ENCODE measurements at regions not wholly inside any gene's neighbourhood (a gene's known extent, or its start where the extent isn't known, plus 50 kb on each side); places are given as distances from the start of the nearest gene placed in this dataset.

GRCh38 chr3:194079702-194080172 lies 56.2 kb upstream of the HES1 start:
- Histone ChIP-seq H3K36me3 (ENCODE audit: control insufficient read depth in 2 of 2, insufficient read depth in 2 of 2, low read length in 2 of 2) (no peaks in the 10 kb centered on the region), H3K27me3 (ENCODE audit: control insufficient read depth in 2 of 2, insufficient read depth in 2 of 2, low read length in 2 of 2) (no peaks in the 10 kb centered on the region), H3K4me3 (ENCODE audit: low read length in 2 of 2) (no peak overlapping the region), H3K27ac (ENCODE audit: low read depth in 2 of 2, low read length in 2 of 2) (no peak overlapping the region), H3K4me1 (ENCODE audit: control insufficient read depth in 2 of 2, insufficient read depth in 2 of 2, low read length in 2 of 2) (peaks cover 21 to 28% of the 10 kb centered on the region in 2 donors), H3K9ac (ENCODE audit: low read depth in 1 of 2, low read length in 2 of 2) (no peak overlapping the region), H3K9me3 (ENCODE audit: control insufficient read depth in 2 of 2, low read length in 2 of 2) (no peaks in the 10 kb centered on the region)

GRCh38 chr3:194080436-194080835 lies 55.5 kb upstream of the HES1 start:
- H3K27me3 ChIP-seq (ENCODE audit: control insufficient read depth in 2 of 2, insufficient read depth in 2 of 2, low read length in 2 of 2) = no peaks in the 10 kb centered on the region
- no peaks in the 10 kb centered on the region for H3K9me3 ChIP-seq (ENCODE audit: control insufficient read depth in 2 of 2, low read length in 2 of 2)
- H3K27ac ChIP-seq (ENCODE audit: low read depth in 2 of 2, low read length in 2 of 2) = peak overlapping the region; percentile 43 to 48
- no peak overlapping the region for H3K4me3 ChIP-seq (ENCODE audit: low read length in 2 of 2)
- H3K9ac ChIP-seq (ENCODE audit: low read depth in 1 of 2, low read length in 2 of 2) = no peak overlapping the region
- no peaks in the 10 kb centered on the region for H3K36me3 ChIP-seq (ENCODE audit: control insufficient read depth in 2 of 2, insufficient read depth in 2 of 2, low read length in 2 of 2)
- H3K4me1 ChIP-seq (ENCODE audit: control insufficient read depth in 2 of 2, insufficient read depth in 2 of 2, low read length in 2 of 2) = peaks cover 21 to 28% of the 10 kb centered on the region in 2 donors

GRCh38 chr3:194080913-194081800 lies 54.8 kb upstream of the HES1 start:
- no peaks in the 10 kb centered on the region for H3K36me3 ChIP-seq (ENCODE audit: control insufficient read depth in 2 of 2, insufficient read depth in 2 of 2, low read length in 2 of 2)
- H3K27ac ChIP-seq (ENCODE audit: low read depth in 2 of 2, low read length in 2 of 2) = peak overlapping the region; percentile 43 to 48
- no peaks in the 10 kb centered on the region for H3K9me3 ChIP-seq (ENCODE audit: control insufficient read depth in 2 of 2, low read length in 2 of 2)
- peaks cover 21 to 26% of the 10 kb centered on the region in 2 donors for H3K4me1 ChIP-seq (ENCODE audit: control insufficient read depth in 2 of 2, insufficient read depth in 2 of 2, low read length in 2 of 2)
- H3K4me3 ChIP-seq (ENCODE audit: low read length in 2 of 2) = no peak overlapping the region
- no peaks in the 10 kb centered on the region for H3K27me3 ChIP-seq (ENCODE audit: control insufficient read depth in 2 of 2, insufficient read depth in 2 of 2, low read length in 2 of 2)
- H3K9ac ChIP-seq (ENCODE audit: low read depth in 1 of 2, low read length in 2 of 2) = no peak overlapping the region

- no peaks in the 10 kb centered on the region for H3K27me3 ChIP-seq (ENCODE audit: control insufficient read depth in 2 of 2, insufficient read depth in 2 of 2, low read length in 2 of 2)
- no peaks in the 10 kb centered on the region for H3K36me3 ChIP-seq (ENCODE audit: control insufficient read depth in 2 of 2, insufficient read depth in 2 of 2, low read length in 2 of 2)
- H3K27ac ChIP-seq (ENCODE audit: low read depth in 2 of 2, low read length in 2 of 2) = peak overlapping the region in 1 of 2 donors; percentile 6
- no peak overlapping the region for H3K9ac ChIP-seq (ENCODE audit: low read depth in 1 of 2, low read length in 2 of 2)
- peaks cover 21 to 26% of the 10 kb centered on the region in 2 donors for H3K4me1 ChIP-seq (ENCODE audit: control insufficient read depth in 2 of 2, insufficient read depth in 2 of 2, low read length in 2 of 2)
- H3K4me3 ChIP-seq (ENCODE audit: low read length in 2 of 2) = no peak overlapping the region
- H3K9me3 ChIP-seq (ENCODE audit: control insufficient read depth in 2 of 2, low read length in 2 of 2) = no peaks in the 10 kb centered on the region
Observed at GRCh38 chr3:194081826-194082225, 54.1 kb upstream of the HES1 start.

- no peak overlapping the region for H3K4me3 ChIP-seq (ENCODE audit: low read length in 2 of 2)
- no peaks in the 10 kb centered on the region for H3K9me3 ChIP-seq (ENCODE audit: control insufficient read depth in 2 of 2, low read length in 2 of 2)
- no peak overlapping the region for H3K9ac ChIP-seq (ENCODE audit: low read depth in 1 of 2, low read length in 2 of 2)
- no peaks in the 10 kb centered on the region for H3K27me3 ChIP-seq (ENCODE audit: control insufficient read depth in 2 of 2, insufficient read depth in 2 of 2, low read length in 2 of 2)
- no peak overlapping the region for H3K27ac ChIP-seq (ENCODE audit: low read depth in 2 of 2, low read length in 2 of 2)
- H3K36me3 ChIP-seq (ENCODE audit: control insufficient read depth in 2 of 2, insufficient read depth in 2 of 2, low read length in 2 of 2) = no peaks in the 10 kb centered on the region
- H3K4me1 ChIP-seq (ENCODE audit: control insufficient read depth in 2 of 2, insufficient read depth in 2 of 2, low read length in 2 of 2) = peaks cover 21 to 26% of the 10 kb centered on the region in 2 donors
Observed at GRCh38 chr3:194082743-194083636, 53.0 kb upstream of the HES1 start.

- no peak overlapping the region for H3K4me3 ChIP-seq (ENCODE audit: low read length in 2 of 2)
- H3K4me1 ChIP-seq (ENCODE audit: control insufficient read depth in 2 of 2, insufficient read depth in 2 of 2, low read length in 2 of 2) = peaks cover 21 to 26% of the 10 kb centered on the region in 2 donors
- H3K9ac ChIP-seq (ENCODE audit: low read depth in 1 of 2, low read length in 2 of 2) = no peak overlapping the region
- H3K27me3 ChIP-seq (ENCODE audit: control insufficient read depth in 2 of 2, insufficient read depth in 2 of 2, low read length in 2 of 2) = no peaks in the 10 kb centered on the region
- H3K9me3 ChIP-seq (ENCODE audit: control insufficient read depth in 2 of 2, low read length in 2 of 2) = no peaks in the 10 kb centered on the region
- no peak overlapping the region for H3K27ac ChIP-seq (ENCODE audit: low read depth in 2 of 2, low read length in 2 of 2)
- no peaks in the 10 kb centered on the region for H3K36me3 ChIP-seq (ENCODE audit: control insufficient read depth in 2 of 2, insufficient read depth in 2 of 2, low read length in 2 of 2)
Observed at GRCh38 chr3:194083637-194084224, 52.2 kb upstream of the HES1 start.

GRCh38 chr3:194084284-194084683 lies 51.7 kb upstream of the HES1 start:
- peaks cover 21 to 26% of the 10 kb centered on the region in 2 donors for H3K4me1 ChIP-seq (ENCODE audit: control insufficient read depth in 2 of 2, insufficient read depth in 2 of 2, low read length in 2 of 2)
- H3K9ac ChIP-seq (ENCODE audit: low read depth in 1 of 2, low read length in 2 of 2) = no peak overlapping the region
- H3K4me3 ChIP-seq (ENCODE audit: low read length in 2 of 2) = no peak overlapping the region
- no peaks in the 10 kb centered on the region for H3K36me3 ChIP-seq (ENCODE audit: control insufficient read depth in 2 of 2, insufficient read depth in 2 of 2, low read length in 2 of 2)
- H3K9me3 ChIP-seq (ENCODE audit: control insufficient read depth in 2 of 2, low read length in 2 of 2) = no peaks in the 10 kb centered on the region
- H3K27me3 ChIP-seq (ENCODE audit: control insufficient read depth in 2 of 2, insufficient read depth in 2 of 2, low read length in 2 of 2) = no peaks in the 10 kb centered on the region
- H3K27ac ChIP-seq (ENCODE audit: low read depth in 2 of 2, low read length in 2 of 2) = no peak overlapping the region

Data from mucosa of rectum (tissue), 2 donors.